Ascending aorta (tissue), 2 donors: ENCODE measurements at regions not wholly inside any gene's neighbourhood (a gene's known extent, or its start where the extent isn't known, plus 50 kb on each side); places are given as distances from the start of the nearest gene placed in this dataset.

ENCODE experiments used
- DNase-seq, 2 donors: peaks; one replicate each; pipeline ENCODE4 v3.0.0-alpha.2; 2019; ENCODE audit warnings: low spot score in 2 of 2
- H3K27ac ChIP-seq, 2 donors: fragments of 200-600 bp; sonication (generic); one replicate each; pipeline ENCODE4 v1.5.1; 2016 to 2017; ENCODE audit warnings: mild to moderate bottlenecking in 1 of 2
- H3K27me3 ChIP-seq: fragments of 200-600 bp; sonication (generic); one replicate; pipeline ENCODE4 v1.5.1; 2017
- H3K36me3 ChIP-seq, 2 donors: fragments of 200-600 bp; sonication (generic); one replicate each; pipeline ENCODE4 v1.5.1; 2016
- H3K4me1 ChIP-seq, 2 donors: fragments of 200-600 bp; sonication (generic); one replicate each; pipeline ENCODE4 v1.5.1; 2016 to 2017; ENCODE audit warnings: mild to moderate bottlenecking in 1 of 2
- H3K4me3 ChIP-seq, 2 donors: fragments of 200-600 bp; sonication (generic); one replicate each; pipeline ENCODE4 v1.5.1; 2016 to 2017; ENCODE audit warnings: mild to moderate bottlenecking in 1 of 2
- H3K9me3 ChIP-seq, 2 donors: fragments of 200-600 bp; sonication (generic); one replicate each; pipeline ENCODE4 v1.5.1; 2016
- intact Hi-C: fragments of 100-400 bp; cut with DNase I; formaldehyde crosslinking; loops from one replicate; pipeline ENCODE4 v1.15.1; 2023
- TF ChIP-seq, protein P1 (sequence below), 3 experiments: fragments of 200-600 bp in 2 of 3; fragments of 450-650 bp in 1 of 3; sonication (generic) in 2 of 3; IDR thresholded peaks; one replicate each; pipeline ENCODE4 v1.5.1; 2016 to 2019; ENCODE audit warnings: antibody characterized with exemption in 3 of 3, mild to moderate bottlenecking in 1 of 3, moderate library complexity in 1 of 3

DNA sequence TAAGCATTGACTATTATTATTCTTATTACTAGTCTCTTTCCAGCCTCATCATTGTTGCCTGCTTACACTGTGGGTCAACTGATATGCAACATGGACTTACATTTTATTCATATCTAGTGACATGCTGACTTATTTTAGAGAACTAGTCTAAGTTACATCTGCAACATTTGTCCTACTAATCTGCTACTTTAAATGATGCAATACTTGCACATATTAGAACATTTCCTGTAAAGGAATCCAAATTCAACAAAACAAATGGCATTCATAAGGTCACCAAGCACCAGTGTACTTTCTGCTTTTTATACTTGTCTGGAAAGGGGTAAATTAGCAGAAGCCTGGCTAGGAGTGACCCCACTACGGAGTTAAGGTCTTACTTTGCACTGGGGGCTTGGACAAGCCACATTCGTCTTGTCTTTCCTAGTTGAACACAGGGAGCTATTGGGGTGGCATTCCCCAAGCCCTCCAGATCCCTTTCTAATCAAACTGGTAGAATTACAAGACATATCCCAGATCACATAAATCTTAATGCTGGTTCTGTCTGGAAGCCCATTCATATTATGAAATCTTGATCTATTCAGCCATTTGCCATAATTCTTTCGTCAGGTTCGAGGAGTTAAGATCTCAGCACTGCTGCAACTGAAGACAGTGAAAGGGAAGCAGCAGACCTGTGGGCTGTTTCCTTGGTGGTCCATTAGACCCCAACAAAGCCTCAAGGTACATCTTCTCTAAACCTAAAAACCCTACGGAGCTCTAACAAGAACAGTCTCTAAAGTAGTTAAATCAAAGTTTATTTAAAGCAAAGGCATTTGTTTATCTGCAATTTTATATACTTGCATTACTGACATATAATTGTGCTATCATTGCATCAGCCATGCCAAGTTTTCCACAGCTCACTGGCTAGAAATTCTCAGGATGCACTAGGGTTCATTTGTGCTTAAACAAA lies 49.9 kb upstream of the RTN4 start:
- no peaks in the 10 kb centered on the region for H3K27me3 ChIP-seq
- TF ChIP-seq, protein P1, sequence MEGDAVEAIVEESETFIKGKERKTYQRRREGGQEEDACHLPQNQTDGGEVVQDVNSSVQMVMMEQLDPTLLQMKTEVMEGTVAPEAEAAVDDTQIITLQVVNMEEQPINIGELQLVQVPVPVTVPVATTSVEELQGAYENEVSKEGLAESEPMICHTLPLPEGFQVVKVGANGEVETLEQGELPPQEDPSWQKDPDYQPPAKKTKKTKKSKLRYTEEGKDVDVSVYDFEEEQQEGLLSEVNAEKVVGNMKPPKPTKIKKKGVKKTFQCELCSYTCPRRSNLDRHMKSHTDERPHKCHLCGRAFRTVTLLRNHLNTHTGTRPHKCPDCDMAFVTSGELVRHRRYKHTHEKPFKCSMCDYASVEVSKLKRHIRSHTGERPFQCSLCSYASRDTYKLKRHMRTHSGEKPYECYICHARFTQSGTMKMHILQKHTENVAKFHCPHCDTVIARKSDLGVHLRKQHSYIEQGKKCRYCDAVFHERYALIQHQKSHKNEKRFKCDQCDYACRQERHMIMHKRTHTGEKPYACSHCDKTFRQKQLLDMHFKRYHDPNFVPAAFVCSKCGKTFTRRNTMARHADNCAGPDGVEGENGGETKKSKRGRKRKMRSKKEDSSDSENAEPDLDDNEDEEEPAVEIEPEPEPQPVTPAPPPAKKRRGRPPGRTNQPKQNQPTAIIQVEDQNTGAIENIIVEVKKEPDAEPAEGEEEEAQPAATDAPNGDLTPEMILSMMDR (IDR thresholded peaks at IDR 0.05): no peak
- H3K27ac ChIP-seq: peak overlapping the region; percentile 92 to 94
- H3K4me3 ChIP-seq: peak overlapping the region in 1 of 2 donors; percentile 35
- H3K9me3 ChIP-seq: no peaks in the 10 kb centered on the region
- no peak for DNase-seq
- intact Hi-C loops: loop anchor here (1.0 to 5.0 kb wide), 3 partner anchors 33 to 517 kb away; partner anchors contain the start of gene PPP4R3B
- peaks cover 8 to 54% of the 10 kb centered on the region in 2 donors for H3K4me1 ChIP-seq
- H3K36me3 ChIP-seq: no peaks in the 10 kb centered on the region
